SW480 (cell line): ENCODE measurements at regions not wholly inside any gene's neighbourhood (a gene's known extent, or its start where the extent isn't known, plus 50 kb on each side); places are given as distances from the start of the nearest gene placed in this dataset.

Experiments
- DNase-seq: peaks from one replicate; pipeline ENCODE4 v3.0.0-alpha.2; 2016; ENCODE audit warnings: low spot score

DNA sequence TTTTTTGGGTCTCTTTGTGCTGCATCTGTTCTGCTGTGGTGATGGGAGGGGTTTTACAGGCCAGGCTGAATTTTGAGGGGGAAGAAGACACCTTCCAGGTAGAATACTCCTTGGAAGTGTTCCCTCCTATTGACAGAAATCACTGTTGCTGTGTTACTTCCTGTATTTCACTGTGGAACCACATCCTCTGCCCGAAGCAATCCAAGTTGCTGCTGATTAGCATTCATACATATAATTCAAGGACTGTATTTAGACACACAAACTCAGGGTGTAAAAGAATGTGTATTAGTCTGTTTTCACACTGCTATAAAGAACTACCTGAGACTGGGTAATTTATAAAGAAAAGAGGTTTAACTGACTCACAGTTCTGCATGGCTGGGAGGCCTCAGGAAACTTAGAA lies 50.6 kb upstream of the TMEM244 start:
- DNase-seq = no peak
